Upper lobe of right lung (tissue), 1 donor: ENCODE measurements at regions not wholly inside any gene's neighbourhood (a gene's known extent, or its start where the extent isn't known, plus 50 kb on each side); places are given as distances from the start of the nearest gene placed in this dataset.

Experiments used
- ATAC-seq: fragments of 200-7000 bp; cut with Tn5 transposase; one replicate; pipeline ENCODE4 v1.9.1; 2020; ENCODE audit warnings: mild to moderate bottlenecking, moderate library complexity
- DNase-seq: peaks from one replicate; pipeline ENCODE4 v3.0.0-alpha.2; 2020
- H3K27ac ChIP-seq: fragments of 200-600 bp; one replicate; pipeline ENCODE4 v1.8.0; 2022
- H3K27me3 ChIP-seq: fragments of 200-600 bp; one replicate; pipeline ENCODE4 v1.8.0; 2022; ENCODE audit warnings: mild to moderate bottlenecking
- H3K36me3 ChIP-seq: fragments of 200-600 bp; one replicate; pipeline ENCODE4 v1.8.0; 2022
- H3K4me1 ChIP-seq: fragments of 200-600 bp; one replicate; pipeline ENCODE4 v1.8.0; 2022
- H3K4me3 ChIP-seq: fragments of 200-600 bp; one replicate; pipeline ENCODE4 v1.8.0; 2022; ENCODE audit warnings: mild to moderate bottlenecking
- H3K9me3 ChIP-seq: fragments of 200-600 bp; one replicate; pipeline ENCODE4 v1.8.0; 2022
- intact Hi-C: fragments of 100-400 bp; cut with DNase I; formaldehyde crosslinking; loops from one replicate; pipeline ENCODE4 v1.11.0; 2022
- TF ChIP-seq, protein P1 (sequence below): fragments of 200-600 bp; IDR thresholded peaks from one replicate; pipeline ENCODE4 v1.8.0; 2022; ENCODE audit warnings: antibody characterized with exemption
- donor health status: DM: no; HTN: yes; CAD: no; lungs with severe emphysema.

DNA sequence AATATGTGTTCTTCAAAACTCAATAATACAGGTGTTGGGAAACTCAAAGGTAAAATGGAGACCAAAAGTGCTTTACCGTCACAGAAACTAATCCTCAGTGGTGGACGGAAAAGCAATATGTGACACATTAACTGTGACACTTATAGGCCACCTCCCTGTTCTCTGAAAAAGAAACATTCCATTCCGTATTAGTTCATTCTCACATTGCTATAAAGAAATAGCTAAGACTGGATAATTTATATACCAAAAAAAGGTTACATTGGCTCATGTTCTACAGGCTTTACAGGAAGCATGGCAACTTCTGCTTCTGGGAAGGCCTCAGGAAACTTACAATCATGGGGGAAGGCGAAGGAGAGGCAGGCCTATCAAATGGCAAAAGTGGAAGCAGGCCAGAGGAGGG is 435.3 kb upstream of the HTR2A start:
- Histone ChIP-seq H3K4me1 (no peaks in the 10 kb centered on the region), H3K27ac (no peak overlapping the region), H3K27me3 (no peaks in the 10 kb centered on the region), H3K4me3 (no peak overlapping the region), H3K9me3 (no peaks in the 10 kb centered on the region), H3K36me3 (no peaks in the 10 kb centered on the region)
- intact Hi-C loops = no loop called here
- peak; percentile 45 for ATAC-seq
- DNase-seq = no peak
- TF ChIP-seq, protein P1, sequence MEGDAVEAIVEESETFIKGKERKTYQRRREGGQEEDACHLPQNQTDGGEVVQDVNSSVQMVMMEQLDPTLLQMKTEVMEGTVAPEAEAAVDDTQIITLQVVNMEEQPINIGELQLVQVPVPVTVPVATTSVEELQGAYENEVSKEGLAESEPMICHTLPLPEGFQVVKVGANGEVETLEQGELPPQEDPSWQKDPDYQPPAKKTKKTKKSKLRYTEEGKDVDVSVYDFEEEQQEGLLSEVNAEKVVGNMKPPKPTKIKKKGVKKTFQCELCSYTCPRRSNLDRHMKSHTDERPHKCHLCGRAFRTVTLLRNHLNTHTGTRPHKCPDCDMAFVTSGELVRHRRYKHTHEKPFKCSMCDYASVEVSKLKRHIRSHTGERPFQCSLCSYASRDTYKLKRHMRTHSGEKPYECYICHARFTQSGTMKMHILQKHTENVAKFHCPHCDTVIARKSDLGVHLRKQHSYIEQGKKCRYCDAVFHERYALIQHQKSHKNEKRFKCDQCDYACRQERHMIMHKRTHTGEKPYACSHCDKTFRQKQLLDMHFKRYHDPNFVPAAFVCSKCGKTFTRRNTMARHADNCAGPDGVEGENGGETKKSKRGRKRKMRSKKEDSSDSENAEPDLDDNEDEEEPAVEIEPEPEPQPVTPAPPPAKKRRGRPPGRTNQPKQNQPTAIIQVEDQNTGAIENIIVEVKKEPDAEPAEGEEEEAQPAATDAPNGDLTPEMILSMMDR = no peak

DNA sequence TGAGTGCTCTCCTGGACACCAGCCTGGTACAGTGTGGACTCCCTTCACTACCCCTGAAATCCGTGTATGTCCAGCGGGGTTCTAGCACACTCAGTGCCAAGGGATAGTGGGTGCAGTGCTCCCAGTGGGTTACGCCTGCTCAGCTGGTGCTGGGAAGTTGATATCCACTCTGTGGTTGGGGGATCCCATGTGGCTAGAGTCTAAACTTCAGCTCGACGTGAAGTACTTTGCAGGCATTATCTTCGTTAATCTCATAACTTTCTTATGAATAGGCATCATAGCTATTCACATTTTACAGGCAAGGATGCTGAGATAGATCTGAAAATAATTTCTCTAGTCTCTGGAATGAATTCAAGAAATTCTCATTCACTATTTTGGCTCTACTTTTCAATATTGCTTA is 433.2 kb upstream of the HTR2A start:
- Histone ChIP-seq H3K27ac (no peak overlapping the region), H3K9me3 (no peaks in the 10 kb centered on the region), H3K27me3 (no peaks in the 10 kb centered on the region), H3K4me3 (no peak overlapping the region), H3K36me3 (no peaks in the 10 kb centered on the region), H3K4me1 (no peaks in the 10 kb centered on the region)
- TF ChIP-seq, protein P1 = no peak
- no peak for ATAC-seq
- intact Hi-C loops = no loop called here
- DNase-seq = no peak

DNA sequence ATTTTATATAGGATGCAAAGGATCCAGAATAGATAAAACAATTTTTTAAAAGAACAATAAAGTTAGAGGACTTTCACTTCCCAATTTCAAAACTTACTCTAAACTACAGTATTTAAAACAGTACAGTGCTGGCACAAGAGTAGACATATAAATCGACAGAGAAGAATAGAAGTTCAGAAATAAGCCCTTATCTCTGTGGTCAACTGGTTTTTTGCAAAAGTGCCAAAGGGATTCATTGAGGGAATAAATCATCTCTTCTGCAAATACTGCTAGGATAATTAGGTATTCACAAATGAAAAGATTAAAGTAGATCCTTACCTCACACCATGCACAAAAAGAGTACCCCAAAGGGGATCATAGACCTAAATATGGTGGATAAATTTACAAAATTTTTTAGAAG is 431.0 kb upstream of the HTR2A start:
- ATAC-seq = no peak
- H3K4me1 ChIP-seq = no peaks in the 10 kb centered on the region
- TF ChIP-seq, protein P1 = no peak
- no peak overlapping the region for H3K27ac ChIP-seq
- no peaks in the 10 kb centered on the region for H3K36me3 ChIP-seq
- intact Hi-C loops = no loop called here
- no peaks in the 10 kb centered on the region for H3K9me3 ChIP-seq
- H3K27me3 ChIP-seq = no peaks in the 10 kb centered on the region
- H3K4me3 ChIP-seq = no peak overlapping the region
- DNase-seq = no peak

DNA sequence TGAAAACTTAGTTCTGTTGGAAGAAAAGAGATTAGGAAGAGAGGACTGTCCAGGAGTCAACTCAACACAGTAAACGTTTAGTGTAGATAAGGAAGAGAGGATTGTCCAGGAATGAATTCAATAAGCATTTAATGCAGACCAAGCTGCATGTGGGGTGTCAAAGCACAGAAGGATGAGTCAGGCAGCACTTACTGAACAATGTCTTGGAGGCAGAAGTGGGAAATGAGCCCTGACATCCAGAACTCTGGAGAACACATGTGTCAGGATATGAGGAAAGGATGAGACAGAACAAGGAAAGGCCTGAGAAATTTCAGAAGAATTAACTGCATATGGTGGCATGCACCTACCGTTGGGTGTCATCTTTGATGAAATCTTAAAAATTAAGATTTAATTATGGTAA is 429.2 kb upstream of the HTR2A start:
- intact Hi-C loops = no loop called here
- TF ChIP-seq, protein P1 = no peak
- ATAC-seq (no peak), DNase-seq (no peak)
- Histone ChIP-seq H3K9me3 (no peaks in the 10 kb centered on the region), H3K27ac (no peak overlapping the region), H3K36me3 (no peaks in the 10 kb centered on the region), H3K4me3 (no peak overlapping the region), H3K27me3 (no peaks in the 10 kb centered on the region), H3K4me1 (no peaks in the 10 kb centered on the region)

DNA sequence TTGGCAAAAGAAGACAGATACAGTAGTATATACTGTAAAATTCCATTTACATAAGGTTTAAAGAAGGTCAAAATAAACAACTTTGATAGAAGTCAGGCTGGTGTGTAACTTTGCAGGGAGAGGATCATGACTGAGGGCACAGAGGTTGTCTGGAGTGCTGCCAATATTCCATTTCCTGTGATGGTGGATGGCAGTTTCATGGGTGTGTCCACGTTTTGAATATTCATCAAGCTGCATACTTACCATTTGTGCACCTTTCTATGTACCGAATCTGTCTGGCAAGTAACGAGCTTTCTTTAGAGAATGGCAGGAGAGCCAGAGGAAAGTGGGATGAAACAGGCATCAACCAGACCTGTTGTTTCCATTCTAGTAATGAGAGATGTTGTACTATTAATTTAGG is 420.5 kb upstream of the HTR2A start:
- no peaks in the 10 kb centered on the region for H3K9me3 ChIP-seq
- TF ChIP-seq, protein P1 = no peak
- H3K27ac ChIP-seq = no peak overlapping the region
- intact Hi-C loops = no loop called here
- H3K4me3 ChIP-seq = no peak overlapping the region
- H3K27me3 ChIP-seq = no peaks in the 10 kb centered on the region
- DNase-seq (no peak), ATAC-seq (no peak)
- no peaks in the 10 kb centered on the region for H3K4me1 ChIP-seq
- H3K36me3 ChIP-seq = no peaks in the 10 kb centered on the region

DNA sequence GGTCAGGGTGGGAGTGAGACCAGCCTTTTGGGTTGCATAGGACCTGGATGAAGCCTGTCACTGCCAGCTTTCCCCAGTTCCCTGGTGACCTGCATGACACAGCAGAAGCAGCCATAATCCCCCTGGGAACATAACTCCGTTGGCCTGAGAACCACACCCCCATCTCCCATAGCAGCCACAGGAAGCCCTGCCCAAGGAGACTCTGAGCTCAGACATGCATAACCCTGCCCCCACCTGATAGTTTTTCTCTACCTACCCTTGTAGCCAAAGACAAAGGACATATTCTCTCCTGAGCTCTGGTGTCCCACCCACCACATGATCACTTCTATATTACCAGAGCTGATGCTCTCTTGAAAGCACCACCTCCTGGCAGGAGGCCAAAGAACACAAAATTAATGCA is 413.5 kb upstream of the HTR2A start:
- Histone ChIP-seq H3K36me3 (no peaks in the 10 kb centered on the region), H3K27me3 (no peaks in the 10 kb centered on the region), H3K4me3 (no peak overlapping the region), H3K4me1 (no peaks in the 10 kb centered on the region), H3K27ac (no peak overlapping the region), H3K9me3 (no peaks in the 10 kb centered on the region)
- no peak for ATAC-seq
- TF ChIP-seq, protein P1 = no peak
- DNase-seq = no peak
- intact Hi-C loops = no loop called here
